Activated T-cell treated with anti-CD3 and anti-CD28 coated beads, Interleukin-2, amount 50 U/mL, for 48 hours (primary cell): ENCODE measurements at regions not wholly inside any gene's neighbourhood (a gene's known extent, or its start where the extent isn't known, plus 50 kb on each side); places are given as distances from the start of the nearest gene placed in this dataset.
A peak's percentile ranks its signal among the peaks of the same experiment; 100 is the strongest.

Source experiments
- DNase-seq, 2 experiments: peaks; one replicate each; pipeline ENCODE4 v3.0.0-alpha.2; 2020

DNA sequence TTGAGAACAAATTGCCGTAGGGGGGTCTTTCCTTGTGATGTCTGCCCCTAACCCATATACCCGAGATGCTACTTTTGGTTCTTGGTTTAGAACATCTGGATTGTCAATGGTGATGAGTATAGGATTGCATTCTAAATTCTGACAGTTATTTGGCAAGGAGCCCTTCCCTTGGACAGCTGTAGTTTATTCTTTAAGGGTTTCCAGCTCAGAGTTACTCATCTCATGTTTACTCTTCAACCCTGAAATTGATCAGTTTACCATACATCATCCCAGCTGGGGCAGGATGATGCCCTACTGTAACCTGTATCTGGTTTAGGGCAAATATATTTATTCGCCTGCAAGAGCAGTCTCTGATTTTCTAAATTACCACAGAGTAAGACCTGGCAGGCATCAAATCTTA is 85.7 kb upstream of the XCR1 start:
- DNase-seq: no peak

DNA sequence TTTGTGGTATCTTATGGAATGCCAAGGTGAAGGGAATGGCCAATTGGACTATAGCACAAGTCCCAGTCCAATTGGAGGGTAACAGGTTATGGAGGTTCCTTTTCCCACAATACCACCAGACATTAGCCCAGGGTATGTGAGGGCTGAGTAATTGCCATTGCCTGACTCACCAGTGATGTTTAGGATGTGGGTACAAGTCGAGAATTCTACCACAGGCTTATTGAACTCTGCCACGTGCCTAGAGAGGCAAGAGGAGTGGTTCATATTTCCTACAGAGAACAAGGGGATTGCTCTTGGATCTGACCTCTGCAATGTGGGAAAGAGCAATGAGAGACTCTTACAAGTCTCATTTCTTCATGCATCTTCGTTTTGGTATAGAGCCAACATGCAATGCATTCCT is 85.0 kb upstream of the XCR1 start:
- DNase-seq: no peak

DNA sequence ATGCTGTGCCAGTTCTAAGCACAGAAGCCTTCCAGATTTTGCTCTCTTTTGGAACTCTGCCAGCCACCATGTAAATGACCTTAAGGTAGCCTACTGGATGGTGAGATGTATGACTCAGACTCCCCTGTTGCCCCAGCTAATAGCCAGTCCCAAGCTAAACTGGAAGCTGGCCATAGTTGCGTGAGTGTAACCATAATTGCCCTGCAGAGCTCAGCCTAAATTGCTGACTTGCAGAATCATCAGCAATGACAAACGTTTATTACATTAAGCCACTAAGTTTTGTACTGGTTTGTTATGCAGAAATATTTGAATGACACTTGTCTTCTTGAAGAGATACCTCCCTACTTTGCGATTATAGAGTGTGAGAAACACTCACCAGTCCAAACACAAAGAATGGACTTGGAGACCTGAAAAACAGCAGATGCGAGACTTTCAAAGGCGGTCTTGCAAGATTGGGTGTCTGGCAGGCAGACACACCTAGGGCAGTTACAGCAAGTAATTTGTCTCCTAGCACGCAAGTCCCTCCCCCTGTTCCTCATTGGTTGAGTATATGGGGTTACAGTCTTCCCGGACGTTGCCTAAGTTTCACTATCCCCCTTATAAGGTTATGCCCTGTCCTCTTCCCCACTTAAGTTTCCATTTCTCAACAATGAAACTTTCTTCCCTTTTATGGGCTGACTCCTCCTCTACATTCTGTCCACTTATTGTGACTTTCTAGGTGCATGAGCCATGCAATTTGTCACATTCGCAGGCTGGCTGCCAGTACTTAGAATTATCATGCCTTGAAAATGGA is 83.6 kb upstream of the XCR1 start:
- DNase-seq: no peak

DNA sequence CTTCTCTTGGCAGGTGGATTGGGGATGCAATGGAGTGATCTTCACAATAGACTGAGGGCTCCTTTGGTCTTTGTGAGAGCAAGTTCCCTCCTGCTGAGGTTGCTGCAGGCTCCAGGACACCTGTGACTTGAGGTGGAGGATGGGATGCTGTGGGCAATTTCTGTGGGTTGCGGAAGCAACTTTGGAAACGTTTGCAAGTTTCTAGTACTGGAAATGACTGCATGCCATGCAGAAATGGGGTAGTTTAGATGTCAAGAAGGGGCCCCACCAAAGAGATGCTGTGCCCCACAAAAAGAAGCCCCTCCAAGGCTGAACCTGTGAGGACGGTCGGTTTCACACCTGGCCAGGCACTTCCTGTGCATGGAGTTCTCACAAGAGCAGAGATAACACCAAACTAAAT is 80.4 kb upstream of the XCR1 start:
- DNase-seq: no peak

DNA sequence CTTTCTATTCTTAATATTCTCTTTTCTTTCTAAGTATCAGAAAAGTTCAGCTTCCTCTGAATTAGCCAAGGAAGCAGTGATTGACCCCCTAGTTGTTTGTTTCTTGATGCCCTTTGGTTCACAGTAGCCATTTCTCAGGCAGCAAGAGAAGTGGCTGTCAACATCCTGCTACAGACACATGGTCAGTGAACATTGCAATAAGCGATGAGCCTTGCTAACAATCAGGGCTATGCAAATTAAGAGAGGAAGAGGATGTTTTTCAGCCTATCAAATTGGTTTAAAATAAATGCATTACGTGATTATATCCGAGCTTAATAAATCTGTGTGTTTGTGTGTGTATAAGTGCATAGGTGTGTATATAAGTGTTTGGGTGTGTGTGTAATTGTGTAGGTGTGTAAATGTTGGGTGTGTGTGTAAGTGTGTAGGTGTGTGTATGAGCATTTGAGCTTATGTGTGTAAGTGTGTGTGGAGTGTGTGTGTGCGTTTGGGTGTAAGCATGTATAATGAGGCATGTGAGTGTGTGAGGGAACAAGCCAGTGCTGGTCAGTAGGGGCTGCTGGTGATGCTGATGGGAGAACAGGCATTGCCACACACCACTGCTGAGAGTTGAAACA is 78.1 kb upstream of the XCR1 start:
- DNase-seq: no peak

DNA sequence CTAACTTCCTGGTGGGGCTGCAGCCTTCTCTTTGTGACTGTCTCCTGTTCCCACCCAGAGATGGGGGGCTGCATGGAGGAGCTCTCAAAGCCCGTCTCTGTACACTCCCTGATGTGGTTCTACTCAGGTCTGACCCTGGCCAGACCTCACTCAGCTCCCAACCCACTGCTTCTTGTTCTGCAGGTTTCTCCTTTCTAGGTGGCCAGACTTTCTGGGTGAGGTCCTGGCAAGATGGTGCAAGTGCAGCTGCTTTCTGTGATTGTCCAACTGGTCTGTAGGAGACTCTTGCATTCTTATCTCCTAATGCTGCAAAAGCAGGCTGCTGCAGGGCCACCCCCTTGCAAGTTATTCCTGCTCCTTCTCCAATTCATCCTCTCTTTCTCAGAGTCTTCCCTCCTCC is 77.4 kb upstream of the XCR1 start:
- no peak for DNase-seq

DNA sequence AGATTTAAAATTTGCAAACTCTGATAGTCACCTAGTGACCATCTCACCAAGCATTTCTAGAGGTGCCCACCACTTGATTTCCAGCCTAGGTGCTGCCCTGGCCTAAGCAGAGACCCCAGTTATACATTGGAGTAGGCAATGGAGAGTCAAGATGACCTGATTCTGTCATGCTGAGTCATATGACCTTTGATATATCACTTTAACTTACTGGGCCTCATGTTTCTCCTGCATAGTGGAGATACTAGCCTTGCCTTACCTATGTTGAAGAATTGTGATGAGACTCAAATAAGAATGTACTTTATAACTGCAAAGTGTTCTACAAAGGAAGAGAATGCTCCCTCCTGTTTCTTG is 75.5 kb upstream of the XCR1 start:
- DNase-seq: no peak

DNA sequence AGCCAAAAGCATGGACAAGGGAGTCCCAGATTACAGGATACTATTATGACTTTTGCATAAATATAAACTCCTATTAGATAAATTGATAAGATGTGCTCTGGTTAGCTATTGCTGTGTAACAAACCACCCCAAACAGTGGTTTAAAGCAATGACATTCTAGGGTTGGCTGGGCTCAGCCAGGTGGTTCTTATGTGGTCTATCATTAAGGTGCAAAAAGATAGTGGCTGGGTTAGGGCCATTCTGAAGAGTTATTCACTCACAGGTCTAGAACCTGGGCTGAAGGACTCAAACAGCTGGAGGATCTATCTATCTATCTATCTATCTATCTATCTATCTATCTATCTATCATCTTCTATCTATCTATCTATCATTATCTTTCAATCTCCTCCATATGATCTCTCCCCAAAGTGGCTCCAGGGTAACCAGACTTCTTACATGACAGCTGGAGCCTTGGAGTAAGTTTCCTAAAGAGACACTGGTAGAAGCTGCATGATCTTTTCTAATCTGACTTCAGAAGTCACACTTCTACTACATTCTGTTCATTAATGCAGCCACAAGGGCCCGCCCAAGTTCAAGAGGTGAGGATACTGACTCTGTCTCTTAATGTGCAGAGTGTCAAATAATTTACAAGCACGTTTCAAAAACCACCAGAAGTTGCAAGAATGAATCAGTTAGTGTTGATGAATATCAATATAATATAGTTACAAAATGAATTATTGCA is 74.9 kb upstream of the XCR1 start:
- DNase-seq: no peak

DNA sequence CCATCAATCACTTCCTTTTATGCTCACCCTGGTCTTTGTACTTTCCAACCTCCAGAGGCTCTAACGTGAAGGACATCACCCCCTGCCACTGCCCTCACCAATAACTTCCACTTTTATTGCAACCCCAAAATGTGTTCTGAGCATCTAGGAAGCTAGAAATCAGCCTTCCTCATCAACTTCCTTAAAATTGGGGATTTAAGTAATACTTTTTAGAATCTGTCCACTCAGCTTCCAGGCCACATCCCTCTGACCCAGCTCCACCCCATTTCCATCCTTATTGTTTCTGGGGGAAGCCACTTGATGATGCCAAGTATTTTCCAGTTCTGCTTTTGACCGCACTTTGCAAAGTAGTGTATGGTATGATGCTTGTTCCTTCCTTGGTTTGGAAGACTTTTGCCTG is 73.5 kb upstream of the XCR1 start:
- no peak for DNase-seq

DNA sequence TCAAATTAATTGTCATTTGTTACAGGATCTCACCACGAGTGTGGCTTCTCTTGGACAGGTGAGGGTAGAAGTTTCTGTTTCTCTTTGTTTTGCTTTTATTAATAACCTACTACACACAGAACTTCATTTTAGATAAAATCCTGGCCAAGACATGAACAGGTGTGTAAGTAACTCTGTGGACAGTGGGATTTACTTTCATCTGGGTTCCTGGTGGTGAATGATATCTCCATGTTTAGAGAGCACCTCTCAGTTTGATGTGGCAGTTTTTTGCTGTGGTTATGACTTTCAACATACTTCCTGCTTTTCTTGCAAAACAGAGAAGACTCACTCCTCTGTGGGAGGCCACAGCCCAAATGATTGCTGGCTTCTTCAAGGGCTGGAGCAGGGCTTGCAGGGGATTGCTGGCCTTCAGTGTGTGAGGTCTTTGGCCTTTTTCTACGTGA is 71.1 kb upstream of the XCR1 start:
- DNase-seq: peak; percentile 69 to 72

DNA sequence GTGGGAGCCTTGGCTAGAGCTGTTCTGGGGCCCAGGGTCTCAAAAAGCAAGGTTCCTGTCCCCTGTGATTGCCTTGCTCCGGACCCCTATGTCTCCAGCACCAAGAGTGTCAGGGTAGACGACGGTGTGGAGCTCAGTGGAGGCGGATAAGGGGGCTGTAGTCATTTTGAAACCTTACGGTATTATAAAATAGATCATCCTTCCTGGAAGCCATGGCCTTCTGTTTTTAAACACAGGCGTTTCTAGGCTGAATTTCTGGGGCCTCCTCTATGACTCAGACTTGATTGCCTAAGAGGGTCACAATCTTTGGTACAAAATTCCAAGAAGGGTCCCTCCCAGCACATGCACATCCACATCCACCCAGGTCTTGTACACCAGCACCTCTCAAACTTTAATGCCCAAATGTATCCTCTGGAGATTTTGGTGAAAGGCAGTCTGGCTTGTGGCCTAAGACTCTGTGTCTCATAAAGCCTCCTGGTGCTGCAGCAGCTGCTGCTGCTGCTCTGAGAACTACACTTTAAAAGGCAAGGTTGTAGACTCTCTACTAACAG is 70.5 kb upstream of the XCR1 start:
- peak; percentile 73 to 75 for DNase-seq

DNA sequence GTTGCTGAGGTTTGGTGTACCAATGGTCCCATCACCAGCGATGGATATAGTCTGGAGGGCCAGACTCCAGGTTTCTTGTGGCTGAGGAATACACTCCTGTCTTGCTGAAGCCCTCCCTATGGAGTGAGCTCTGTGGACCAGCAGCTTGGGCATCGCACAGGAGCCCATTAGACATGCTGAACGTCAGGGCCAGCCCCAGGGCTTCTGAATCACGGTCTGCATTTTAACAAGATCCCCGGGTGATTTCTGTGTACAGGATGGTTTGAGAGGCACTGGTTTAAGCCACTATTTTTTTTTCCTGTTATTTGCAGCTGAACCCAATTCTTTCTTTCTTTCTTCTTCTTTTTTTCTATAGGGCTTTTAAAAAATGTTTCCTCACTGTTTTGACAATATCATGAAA is 69.5 kb upstream of the XCR1 start:
- no peak for DNase-seq

DNA sequence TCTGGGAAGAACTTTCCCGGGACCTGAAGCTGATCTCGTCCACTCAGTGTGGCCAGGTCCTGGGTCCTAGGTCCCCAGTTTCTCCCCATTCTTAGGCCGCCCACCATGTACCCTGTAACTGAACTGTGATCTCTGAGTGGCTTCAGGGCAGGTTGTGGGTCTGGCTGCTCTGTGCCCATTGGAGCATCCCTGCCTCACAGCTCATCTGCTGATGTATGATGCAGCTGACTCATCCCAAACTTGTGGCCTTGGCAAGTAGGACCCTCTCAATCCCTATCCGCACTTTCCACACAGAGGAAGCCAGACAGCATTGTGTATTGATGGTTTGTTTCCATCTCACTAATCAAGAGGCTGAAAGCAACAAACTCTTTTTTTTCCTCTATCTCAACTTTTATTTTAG is 69.1 kb upstream of the XCR1 start:
- DNase-seq: no peak

DNA sequence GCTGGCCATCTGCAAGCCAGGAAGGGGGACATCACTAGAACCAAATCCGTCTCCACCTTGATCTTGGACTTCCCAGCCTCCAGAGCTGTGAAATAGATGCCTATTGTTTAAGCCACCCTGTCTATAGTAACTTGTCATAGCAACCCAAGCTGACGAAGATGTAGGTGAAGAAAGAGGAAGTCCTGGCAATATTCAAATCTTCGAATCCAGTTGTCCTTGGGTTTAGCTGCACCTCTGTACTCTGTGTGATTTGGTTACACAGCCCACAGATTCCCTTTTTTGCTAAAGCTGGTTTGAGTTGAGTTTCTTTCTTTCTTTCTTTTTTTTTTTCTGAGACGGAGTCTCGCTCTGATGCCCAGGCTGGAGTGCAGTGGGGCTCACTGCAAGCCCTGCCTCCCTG is 68.0 kb upstream of the XCR1 start:
- DNase-seq: no peak

DNA sequence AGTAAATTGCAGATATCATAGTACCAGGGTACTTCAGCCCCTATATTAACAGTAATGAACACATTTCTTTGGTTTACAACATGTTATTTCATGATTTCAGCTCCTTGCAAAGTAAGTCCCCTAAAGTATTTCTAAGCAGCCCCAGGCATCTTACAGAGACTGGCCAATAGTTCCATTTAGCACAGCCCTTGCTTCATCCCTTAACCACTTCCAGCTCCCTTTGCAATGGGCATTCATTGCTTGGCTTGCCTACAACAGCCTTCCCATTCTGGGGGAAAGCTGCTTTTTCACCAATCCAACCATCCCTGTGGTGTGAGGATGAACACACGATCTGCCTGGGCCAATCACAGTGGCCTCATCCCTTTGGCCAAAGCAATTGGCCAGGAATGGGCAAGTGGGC is 67.2 kb upstream of the XCR1 start:
- no peak for DNase-seq

DNA sequence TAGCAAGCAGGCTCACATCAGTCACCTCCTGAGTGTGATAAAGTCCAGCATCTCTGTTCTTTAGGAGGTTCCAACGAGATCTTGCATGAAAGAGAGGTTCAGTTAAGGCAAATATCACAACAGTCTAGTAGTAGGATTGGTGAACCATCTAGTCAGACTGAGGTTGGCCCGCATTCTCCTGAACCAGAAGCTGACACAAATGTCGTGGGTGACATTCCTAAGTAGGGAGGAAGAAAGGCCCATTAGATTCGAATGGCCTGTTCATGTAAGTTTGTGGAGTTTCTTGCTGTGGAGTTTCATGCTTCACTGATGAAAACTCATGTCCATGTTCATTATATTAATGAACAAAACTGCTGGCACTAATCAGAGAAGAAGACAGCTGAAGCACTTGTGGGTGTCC is 66.7 kb upstream of the XCR1 start:
- DNase-seq: no peak

DNA sequence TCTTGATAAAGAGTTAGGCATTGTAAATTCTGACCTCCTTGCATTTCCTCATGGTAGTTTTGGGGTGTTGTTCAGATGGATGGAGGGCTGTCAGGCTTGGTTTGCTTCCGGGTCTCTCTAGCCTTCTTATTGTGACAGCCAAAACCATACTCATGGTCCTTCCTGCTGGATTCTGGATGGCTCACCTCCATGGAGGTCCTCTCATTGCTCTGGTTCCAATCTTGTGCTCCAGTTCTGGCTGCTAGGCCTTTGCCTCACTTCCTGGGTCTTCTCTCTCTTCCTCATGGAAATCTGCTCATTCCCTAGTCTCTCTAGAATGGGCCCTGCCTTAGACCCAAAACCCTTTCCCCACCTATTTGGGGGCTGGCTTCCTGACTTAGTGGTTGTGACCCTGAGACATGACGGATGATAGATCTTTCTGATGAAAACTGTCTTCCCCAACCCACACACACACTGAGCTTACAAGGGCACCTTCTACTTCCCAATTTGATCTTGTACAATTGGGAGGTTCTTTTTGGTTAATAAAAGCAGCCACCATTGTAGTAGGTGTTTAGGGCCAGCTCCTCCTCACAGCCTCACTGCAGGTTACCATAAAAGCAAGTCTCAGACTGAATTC is 66.2 kb upstream of the XCR1 start:
- no peak for DNase-seq

DNA sequence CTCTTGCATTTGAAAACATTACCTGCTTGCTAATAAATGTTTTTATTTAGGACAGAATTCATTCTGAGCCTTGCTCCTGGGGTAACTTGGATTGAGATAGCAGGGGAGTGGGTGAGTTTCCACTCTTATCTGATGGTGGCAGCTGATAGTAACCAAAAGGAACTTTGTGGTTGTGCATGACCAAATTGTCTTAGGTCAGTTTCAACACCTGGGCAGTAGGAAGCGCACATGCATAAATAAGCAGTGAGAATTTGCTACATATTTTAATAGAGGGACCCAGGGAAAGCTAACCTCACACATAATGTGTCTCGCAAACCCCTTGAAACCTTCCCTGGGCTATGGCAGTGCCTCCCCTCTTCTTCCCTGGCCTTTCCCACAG is 65.4 kb upstream of the XCR1 start:
- no peak for DNase-seq

DNA sequence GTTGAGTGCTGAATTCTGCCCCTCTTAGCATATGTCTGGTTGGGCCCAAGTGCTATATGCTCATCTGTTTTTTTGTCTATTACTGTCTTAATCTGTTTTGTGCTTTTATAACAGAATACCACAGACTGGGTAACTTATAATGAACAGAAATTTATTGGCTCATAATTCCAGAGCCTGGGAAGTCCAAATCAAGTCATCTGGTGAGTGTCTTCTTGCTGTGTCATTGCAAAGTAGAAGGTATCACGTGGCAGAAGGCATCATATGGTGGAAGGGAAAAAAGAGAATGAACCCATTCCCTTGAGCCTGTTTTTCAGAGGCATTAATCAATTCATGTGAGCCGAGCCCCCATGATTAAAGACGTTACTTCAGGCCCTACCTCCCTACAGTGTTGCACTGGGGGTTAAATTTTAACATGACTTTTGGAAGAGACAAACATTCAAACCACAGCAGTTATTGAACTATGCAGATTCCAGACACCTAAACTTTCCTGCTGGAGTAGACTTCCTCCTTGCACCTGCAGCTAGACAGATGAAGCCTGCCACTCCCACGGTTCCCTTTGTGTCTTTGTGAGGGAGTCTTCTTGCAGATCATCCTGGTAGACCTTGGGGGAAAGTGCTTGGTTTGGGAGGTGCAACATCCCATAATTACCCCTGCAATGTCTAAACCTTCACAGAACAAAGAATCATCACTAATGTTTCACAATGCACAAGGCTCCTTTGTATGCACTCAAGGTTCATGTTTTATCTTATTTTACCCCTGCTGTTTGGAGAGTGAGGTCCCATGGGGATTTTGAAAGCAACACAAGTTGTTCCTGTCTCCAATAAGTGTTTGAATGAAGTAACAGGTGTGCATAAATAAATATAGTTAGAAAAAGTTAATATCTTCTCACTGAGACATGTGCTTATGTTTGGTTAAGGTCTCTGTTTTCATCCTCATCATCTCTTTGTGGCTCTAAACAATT is 64.7 kb upstream of the XCR1 start:
- no peak for DNase-seq

DNA sequence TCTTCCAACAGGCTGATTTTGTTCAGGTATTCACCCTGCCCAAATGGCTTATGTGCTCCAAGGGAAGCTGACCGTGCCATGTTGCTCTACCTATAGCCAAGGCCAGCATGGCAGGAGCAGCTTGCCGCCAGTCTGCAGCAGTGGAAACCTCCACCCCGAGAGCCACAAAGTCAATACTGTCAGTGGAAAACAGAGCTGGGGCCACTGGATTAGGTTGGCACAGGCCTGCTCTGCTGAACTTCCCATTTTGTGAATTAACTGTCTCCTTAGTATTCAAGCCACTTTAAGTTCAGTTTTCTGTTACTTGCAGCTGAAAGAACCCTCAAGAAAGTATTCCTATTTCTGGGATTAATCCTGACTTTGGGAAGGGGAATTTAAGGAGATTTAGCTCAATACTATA is 63.8 kb upstream of the XCR1 start:
- DNase-seq: no peak

DNA sequence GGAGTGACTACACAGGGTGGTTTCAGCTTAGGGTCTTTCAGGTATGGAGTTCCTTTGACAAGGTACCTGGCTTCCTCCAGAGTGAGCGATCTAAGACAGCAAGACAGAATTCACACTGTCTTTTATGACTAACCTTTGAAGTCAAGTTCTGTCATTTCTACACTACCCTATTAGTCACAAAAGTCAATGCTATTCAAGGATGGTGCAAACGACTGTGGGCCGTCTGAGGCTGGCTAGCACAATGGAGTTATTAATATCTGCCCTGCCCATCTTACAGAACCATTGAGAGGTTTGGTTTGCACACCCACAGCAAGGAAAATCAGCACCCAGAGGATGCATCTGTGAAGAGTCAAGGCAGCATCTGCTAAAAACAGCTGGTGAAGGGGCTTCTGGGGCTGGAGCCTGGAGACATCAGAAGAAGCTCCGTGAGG is 62.9 kb upstream of the XCR1 start:
- peak; percentile 48 to 55 for DNase-seq
